ENCODE measurements at regions not wholly inside any gene's neighbourhood (a gene's known extent, or its start where the extent isn't known, plus 50 kb on each side); places are given as distances from the start of the nearest gene placed in this dataset.

- no peak overlapping the region for H3K27ac ChIP-seq
- no peak overlapping the region for H3K4me3 ChIP-seq (ENCODE audit: low read depth, low read length)
- no peak for TF ChIP-seq CTCF (IDR thresholded peaks at IDR 0.05; ENCODE audit: low read depth, low read length, missing control alignments)
- in situ Hi-C loops (cut with HindIII; ENCODE audit: low pct_ligation_motif_present, low sequenced_read_pairs), result no loop called here
- DNase-seq, result no peak
- H3K36me3 ChIP-seq (replicated peaks), result no peaks in the 10 kb centered on the region
- no peaks in the 10 kb centered on the region for H3K27me3 ChIP-seq (replicated peaks)
Observed at GRCh38 chr11:97833412-97833811, 1187.3 kb upstream of the CNTN5 start.

GRCh38 chr11:97844016-97844415, 1176.7 kb upstream of the CNTN5 start:
- DNase-seq, result no peak
- H3K4me3 ChIP-seq (ENCODE audit: low read depth, low read length), result no peak overlapping the region
- no peaks in the 10 kb centered on the region for H3K27me3 ChIP-seq (replicated peaks)
- TF ChIP-seq CTCF (IDR thresholded peaks at IDR 0.05; ENCODE audit: low read depth, low read length, missing control alignments), result no peak
- H3K36me3 ChIP-seq (replicated peaks), result no peaks in the 10 kb centered on the region
- no peak overlapping the region for H3K27ac ChIP-seq
- in situ Hi-C loops (cut with HindIII; ENCODE audit: low pct_ligation_motif_present, low sequenced_read_pairs), result no loop called here

- no peak for TF ChIP-seq CTCF (IDR thresholded peaks at IDR 0.05; ENCODE audit: low read depth, low read length, missing control alignments)
- in situ Hi-C loops (cut with HindIII; ENCODE audit: low pct_ligation_motif_present, low sequenced_read_pairs), result no loop called here
- DNase-seq, result no peak
- H3K27ac ChIP-seq, result no peak overlapping the region
- H3K4me3 ChIP-seq (ENCODE audit: low read depth, low read length), result no peak overlapping the region
- no peaks in the 10 kb centered on the region for H3K36me3 ChIP-seq (replicated peaks)
- no peaks in the 10 kb centered on the region for H3K27me3 ChIP-seq (replicated peaks)
Observed at GRCh38 chr11:97847730-97848129, 1173.0 kb upstream of the CNTN5 start.

GRCh38 chr11:97850701-97851100, 1170.0 kb upstream of the CNTN5 start:
- no peaks in the 10 kb centered on the region for H3K36me3 ChIP-seq (replicated peaks)
- no peak overlapping the region for H3K27ac ChIP-seq
- DNase-seq, result no peak
- in situ Hi-C loops (cut with HindIII; ENCODE audit: low pct_ligation_motif_present, low sequenced_read_pairs), result no loop called here
- no peak overlapping the region for H3K4me3 ChIP-seq (ENCODE audit: low read depth, low read length)
- no peak for TF ChIP-seq CTCF (IDR thresholded peaks at IDR 0.05; ENCODE audit: low read depth, low read length, missing control alignments)
- no peaks in the 10 kb centered on the region for H3K27me3 ChIP-seq (replicated peaks)

DNA sequence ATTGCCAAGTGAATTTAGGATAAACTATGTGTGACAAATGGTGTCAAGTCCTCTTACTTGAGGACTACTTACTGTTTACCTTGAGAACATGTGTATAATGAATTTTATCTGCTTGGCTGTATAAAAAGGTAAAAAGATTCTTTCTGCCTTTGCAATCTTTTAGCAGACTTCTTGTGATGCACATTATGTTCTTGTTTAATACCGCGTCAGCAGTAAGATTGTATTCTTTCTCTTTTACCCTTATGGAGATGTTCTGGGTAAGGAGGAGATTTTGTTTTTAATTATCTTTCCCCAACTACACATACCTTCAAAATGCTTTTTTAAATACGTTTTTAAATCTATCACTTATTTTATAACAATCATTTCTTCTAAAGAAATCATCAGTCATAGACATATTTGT, 1166.4 kb upstream of the CNTN5 start:
- Histone ChIP-seq H3K27ac (no peak overlapping the region), H3K27me3 (replicated peaks) (no peaks in the 10 kb centered on the region), H3K4me3 (ENCODE audit: low read depth, low read length) (no peak overlapping the region), H3K36me3 (replicated peaks) (no peaks in the 10 kb centered on the region)
- DNase-seq, result no peak
- in situ Hi-C loops (cut with HindIII; ENCODE audit: low pct_ligation_motif_present, low sequenced_read_pairs), result no loop called here
- no peak for TF ChIP-seq CTCF (IDR thresholded peaks at IDR 0.05; ENCODE audit: low read depth, low read length, missing control alignments)

- no peak for DNase-seq
- Histone ChIP-seq H3K4me3 (ENCODE audit: low read depth, low read length) (no peak overlapping the region), H3K27ac (no peak overlapping the region), H3K27me3 (replicated peaks) (no peaks in the 10 kb centered on the region), H3K36me3 (replicated peaks) (no peaks in the 10 kb centered on the region)
- in situ Hi-C loops (cut with HindIII; ENCODE audit: low pct_ligation_motif_present, low sequenced_read_pairs), result no loop called here
- no peak for TF ChIP-seq CTCF (IDR thresholded peaks at IDR 0.05; ENCODE audit: low read depth, low read length, missing control alignments)
Observed at GRCh38 chr11:97854877-97855276, 1165.9 kb upstream of the CNTN5 start.

All from brain microvascular endothelial cell (primary cell).